ENCODE measurements at regions not wholly inside any gene's neighbourhood (a gene's known extent, or its start where the extent isn't known, plus 50 kb on each side); places are given as distances from the start of the nearest gene placed in this dataset.
"Not testable (repeated sequence)": the region's sequence is repeated elsewhere in the genome, so short reads cannot be mapped to it uniquely, and the experiment has no call there.

DNA sequence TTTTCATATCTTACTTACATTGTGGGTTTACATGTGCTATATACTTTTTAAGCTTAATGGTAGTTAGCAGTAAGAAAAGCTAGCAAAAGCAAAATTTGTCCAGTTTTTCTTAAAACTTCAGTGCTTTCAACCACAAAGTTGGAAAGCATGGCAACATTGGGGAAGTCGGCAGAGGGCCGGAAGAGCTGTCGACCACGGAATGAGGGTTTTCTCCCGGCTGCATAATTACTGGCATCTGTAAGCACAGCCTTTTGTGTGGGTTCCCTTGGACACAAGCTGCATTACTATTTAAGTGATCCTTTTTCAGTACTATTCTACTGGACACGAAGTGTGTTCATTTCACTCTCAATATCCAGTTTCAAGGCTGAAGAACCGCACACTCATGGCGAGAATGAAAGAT, 560.4 kb downstream of the ANKRD50 start:
- in situ Hi-C loops (cut with HindIII; ENCODE audit: low pct_ligation_motif_present, low sequenced_read_pairs), result no loop called here
- Histone ChIP-seq H3K36me3 (replicated peaks) (no peaks in the 10 kb centered on the region), H3K27me3 (replicated peaks) (no peaks in the 10 kb centered on the region), H3K4me3 (ENCODE audit: low read depth, low read length) (no peak overlapping the region), H3K27ac (no peak overlapping the region)
- DNase-seq, result no peak
- TF ChIP-seq, protein P1, sequence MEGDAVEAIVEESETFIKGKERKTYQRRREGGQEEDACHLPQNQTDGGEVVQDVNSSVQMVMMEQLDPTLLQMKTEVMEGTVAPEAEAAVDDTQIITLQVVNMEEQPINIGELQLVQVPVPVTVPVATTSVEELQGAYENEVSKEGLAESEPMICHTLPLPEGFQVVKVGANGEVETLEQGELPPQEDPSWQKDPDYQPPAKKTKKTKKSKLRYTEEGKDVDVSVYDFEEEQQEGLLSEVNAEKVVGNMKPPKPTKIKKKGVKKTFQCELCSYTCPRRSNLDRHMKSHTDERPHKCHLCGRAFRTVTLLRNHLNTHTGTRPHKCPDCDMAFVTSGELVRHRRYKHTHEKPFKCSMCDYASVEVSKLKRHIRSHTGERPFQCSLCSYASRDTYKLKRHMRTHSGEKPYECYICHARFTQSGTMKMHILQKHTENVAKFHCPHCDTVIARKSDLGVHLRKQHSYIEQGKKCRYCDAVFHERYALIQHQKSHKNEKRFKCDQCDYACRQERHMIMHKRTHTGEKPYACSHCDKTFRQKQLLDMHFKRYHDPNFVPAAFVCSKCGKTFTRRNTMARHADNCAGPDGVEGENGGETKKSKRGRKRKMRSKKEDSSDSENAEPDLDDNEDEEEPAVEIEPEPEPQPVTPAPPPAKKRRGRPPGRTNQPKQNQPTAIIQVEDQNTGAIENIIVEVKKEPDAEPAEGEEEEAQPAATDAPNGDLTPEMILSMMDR (IDR thresholded peaks at IDR 0.05; ENCODE audit: low read depth, low read length, missing control alignments), result no peak

DNA sequence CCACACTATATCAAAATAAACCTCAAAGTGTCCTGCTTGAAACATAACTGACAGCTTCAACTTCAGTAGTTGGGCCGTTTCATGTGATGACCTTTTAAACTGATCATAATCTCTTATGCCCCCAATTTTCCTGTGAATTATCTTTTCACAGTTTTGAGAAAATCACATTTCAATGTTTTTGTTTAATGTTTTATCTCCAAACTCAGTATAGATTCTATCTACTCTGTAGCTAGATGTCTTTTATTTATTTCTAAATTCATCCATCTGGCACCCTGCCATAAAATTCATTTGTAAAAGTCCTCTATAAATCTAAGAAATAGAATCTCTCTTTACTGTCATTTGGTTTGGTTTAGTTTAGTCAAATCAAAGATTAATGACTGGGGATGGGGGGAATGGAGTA, 557.3 kb downstream of the ANKRD50 start:
- no peak for DNase-seq
- in situ Hi-C loops (cut with HindIII; ENCODE audit: low pct_ligation_motif_present, low sequenced_read_pairs), result no loop called here
- no peaks in the 10 kb centered on the region for H3K36me3 ChIP-seq (replicated peaks)
- TF ChIP-seq, protein P1 (IDR thresholded peaks at IDR 0.05; ENCODE audit: low read depth, low read length, missing control alignments), result no peak
- H3K27ac ChIP-seq, result no peak overlapping the region
- no peak overlapping the region for H3K4me3 ChIP-seq (ENCODE audit: low read depth, low read length)
- no peaks in the 10 kb centered on the region for H3K27me3 ChIP-seq (replicated peaks)

DNA sequence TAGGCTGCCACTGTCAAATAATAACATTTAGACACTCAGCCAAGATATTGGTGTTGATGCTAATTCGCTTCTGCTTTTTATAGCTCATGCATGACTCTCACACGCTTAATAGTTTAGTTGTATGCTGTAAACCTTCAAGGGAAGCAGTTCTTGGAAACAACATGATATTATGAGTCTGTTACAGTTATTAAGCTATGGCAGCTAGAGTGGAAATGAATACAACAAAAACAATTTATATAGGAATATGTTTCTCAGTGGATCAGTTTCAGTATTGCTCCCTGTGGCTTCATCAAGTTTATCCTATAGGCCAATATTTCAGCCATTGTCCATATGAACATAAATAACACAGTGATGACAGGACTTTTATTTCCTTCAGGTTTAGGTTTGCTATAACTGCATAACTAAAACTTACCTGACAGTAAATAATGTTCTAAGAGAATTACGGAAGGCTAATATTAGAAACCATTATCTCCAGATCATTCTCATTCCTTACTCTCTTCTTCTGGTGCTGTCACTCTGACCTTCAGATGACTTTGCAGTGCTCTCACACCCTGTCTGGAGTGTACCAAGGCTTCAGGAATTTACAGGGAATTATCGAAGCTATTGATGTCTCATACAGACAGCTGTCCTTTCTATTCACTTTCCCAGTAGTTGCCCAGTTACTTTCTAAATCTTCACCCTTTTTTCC, 555.0 kb downstream of the ANKRD50 start:
- Histone ChIP-seq H3K4me3 (ENCODE audit: low read depth, low read length) (no peak overlapping the region), H3K27me3 (replicated peaks) (no peaks in the 10 kb centered on the region), H3K27ac (no peak overlapping the region), H3K36me3 (replicated peaks) (no peaks in the 10 kb centered on the region)
- in situ Hi-C loops (cut with HindIII; ENCODE audit: low pct_ligation_motif_present, low sequenced_read_pairs), result no loop called here
- TF ChIP-seq, protein P1 (IDR thresholded peaks at IDR 0.05; ENCODE audit: low read depth, low read length, missing control alignments), result no peak
- no peak for DNase-seq

DNA sequence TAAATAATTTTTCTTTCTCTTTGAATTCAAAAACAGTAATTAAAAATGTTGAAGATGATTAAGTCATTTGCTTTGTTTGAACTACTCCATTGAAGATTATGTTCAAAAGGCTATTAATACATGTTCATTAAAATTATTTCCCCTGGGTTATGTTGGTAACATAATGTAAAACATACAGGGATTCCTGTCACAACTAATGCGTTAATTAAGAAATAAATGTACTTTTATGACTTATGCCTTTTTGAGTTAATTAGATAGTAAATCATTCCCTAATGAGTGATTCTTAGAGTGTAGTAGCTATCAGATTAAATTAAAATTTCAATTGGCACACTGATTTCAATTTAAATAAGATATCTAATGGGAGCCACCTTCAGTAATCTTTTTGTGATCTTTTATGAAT, 549.1 kb downstream of the ANKRD50 start:
- TF ChIP-seq, protein P1 (IDR thresholded peaks at IDR 0.05; ENCODE audit: low read depth, low read length, missing control alignments), result no peak
- Histone ChIP-seq H3K27ac (no peak overlapping the region), H3K27me3 (replicated peaks) (no peaks in the 10 kb centered on the region), H3K4me3 (ENCODE audit: low read depth, low read length) (no peak overlapping the region), H3K36me3 (replicated peaks) (no peaks in the 10 kb centered on the region)
- in situ Hi-C loops (cut with HindIII; ENCODE audit: low pct_ligation_motif_present, low sequenced_read_pairs), result no loop called here
- DNase-seq, result no peak

DNA sequence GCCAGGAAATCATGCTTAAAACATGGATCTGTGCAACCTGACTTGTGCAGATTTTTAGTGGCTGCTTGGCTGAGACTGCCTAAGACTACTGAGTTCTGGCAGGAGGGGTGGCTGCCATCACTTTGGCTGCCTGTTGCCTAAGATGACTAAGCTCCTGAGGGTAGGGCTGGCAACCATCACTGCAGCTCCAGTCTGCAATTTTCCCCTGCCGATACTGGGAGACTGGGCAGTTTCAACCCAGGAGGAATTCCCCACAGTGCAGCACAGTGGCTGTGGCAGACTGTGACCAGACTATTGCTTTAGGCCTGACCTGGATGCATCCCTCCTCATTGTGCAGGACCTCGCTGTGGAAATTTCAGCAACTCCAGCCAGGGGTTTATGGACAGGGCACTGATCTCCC, 544.9 kb downstream of the ANKRD50 start:
- Histone ChIP-seq H3K27me3 (replicated peaks) (no peaks in the 10 kb centered on the region), H3K27ac (no peak overlapping the region), H3K4me3 (ENCODE audit: low read depth, low read length) (no peak overlapping the region), H3K36me3 (replicated peaks) (no peaks in the 10 kb centered on the region)
- no peak for DNase-seq
- TF ChIP-seq, protein P1 (IDR thresholded peaks at IDR 0.05; ENCODE audit: low read depth, low read length, missing control alignments), result no peak
- in situ Hi-C loops (cut with HindIII; ENCODE audit: low pct_ligation_motif_present, low sequenced_read_pairs), result no loop called here

DNA sequence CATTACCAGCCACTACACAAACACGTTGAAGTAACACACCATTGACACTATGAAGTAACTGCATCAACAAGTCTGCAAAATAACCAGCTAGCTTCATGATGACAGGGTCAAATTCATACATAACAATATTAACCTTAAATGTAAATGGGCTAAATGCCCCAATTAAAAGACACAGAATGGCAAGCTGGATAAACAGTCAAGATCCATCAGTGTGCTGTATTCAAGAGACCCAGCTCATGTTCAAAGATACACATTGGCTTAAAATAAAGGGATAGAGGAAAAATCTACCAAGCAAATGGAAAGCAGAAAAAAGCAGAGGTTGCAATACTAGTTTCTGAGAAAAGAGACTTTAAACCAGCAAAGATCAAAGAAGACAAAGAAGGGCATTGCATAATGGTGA, 543.0 kb downstream of the ANKRD50 start:
- DNase-seq; in situ Hi-C loops (cut with HindIII; ENCODE audit: low pct_ligation_motif_present, low sequenced_read_pairs); H3K27ac ChIP-seq; H3K4me3 ChIP-seq (ENCODE audit: low read depth, low read length); H3K27me3 ChIP-seq (replicated peaks); H3K36me3 ChIP-seq (replicated peaks): not testable (repeated sequence)

Data from brain microvascular endothelial cell (primary cell).